Vagina (tissue), 2 donors: ENCODE measurements at regions not wholly inside any gene's neighbourhood (a gene's known extent, or its start where the extent isn't known, plus 50 kb on each side); places are given as distances from the start of the nearest gene placed in this dataset.

Experiments used
- DNase-seq, 2 donors: peaks; one replicate each; pipeline ENCODE4 v3.0.0-alpha.2; 2017; ENCODE audit errors: extremely low spot score in 2 of 2
- H3K27ac ChIP-seq: fragments of 200-600 bp; sonication (generic); one replicate; pipeline ENCODE4 v1.5.1; 2019
- H3K27me3 ChIP-seq: fragments of 200-600 bp; sonication (generic); one replicate; pipeline ENCODE4 v1.5.1; 2019
- H3K36me3 ChIP-seq, 2 donors: fragments of 200-600 bp; sonication (generic); one replicate each; pipeline ENCODE4 v1.5.1; 2017 to 2019
- H3K4me1 ChIP-seq: fragments of 200-600 bp; sonication (generic); one replicate; pipeline ENCODE4 v1.5.1; 2019
- H3K4me3 ChIP-seq, 2 donors: fragments of 200-600 bp; sonication (generic); 1 replicate in 1 of 2; 2 replicates in 1 of 2; pipeline ENCODE4 v1.5.1; 2016 to 2019
- H3K9me3 ChIP-seq: fragments of 200-600 bp; sonication (generic); one replicate; pipeline ENCODE4 v1.5.1; 2019
- CTCF ChIP-seq, 3 experiments: fragments of 450-650 bp in 2 of 3; fragments of 200-600 bp in 1 of 3; sonication (generic) in 1 of 3; IDR thresholded peaks; one replicate each; pipeline ENCODE4 v1.5.1; 2017 to 2019; ENCODE audit warnings: antibody characterized with exemption in 3 of 3, mild to moderate bottlenecking in 2 of 3, moderate library complexity in 2 of 3
- POLR2A ChIP-seq, 2 donors: fragments of 450-650 bp; IDR thresholded peaks; one replicate each; pipeline ENCODE4 v1.6.1; 2017; ENCODE audit warnings: antibody characterized with exemption in 2 of 2, mild to moderate bottlenecking in 2 of 2, moderate library complexity in 2 of 2
- POLR2AphosphoS5 ChIP-seq, 2 donors: sonication (generic); formaldehyde crosslinking; IDR thresholded peaks; one replicate each; pipeline ENCODE4 v1.9.0; 2017; ENCODE audit warnings: antibody characterized with exemption in 2 of 2, mild to moderate bottlenecking in 2 of 2, low read depth in 1 of 2; ENCODE audit not compliant: insufficient read depth in 1 of 2
- intact Hi-C: fragments of 100-400 bp; cut with DNase I; formaldehyde crosslinking; loops from one replicate; pipeline ENCODE4 v1.15.1; 2023

- Histone ChIP-seq H3K36me3 (no peaks in the 10 kb centered on the region), H3K4me3 (no peak overlapping the region), H3K27me3 (no peaks in the 10 kb centered on the region), H3K27ac (peak overlapping the region; percentile 96), H3K9me3 (no peaks in the 10 kb centered on the region), H3K4me1 (peaks cover 59% of the 10 kb centered on the region)
- TF ChIP-seq POLR2A (IDR thresholded peaks at IDR 0.05) (no peak), CTCF (IDR thresholded peaks at IDR 0.05) (no peak), POLR2AphosphoS5 (IDR thresholded peaks at IDR 0.05; ENCODE audit: insufficient read depth in 1 of 2, low read depth in 1 of 2) (no peak)
- intact Hi-C loops: no loop called here
- DNase-seq: peak in 1 of 2 donors; percentile 81
These were observed 145.4 kb upstream of the IER5L start for GRCh38 chr9:129323376-129323998.

- Histone ChIP-seq H3K9me3 (no peaks in the 10 kb centered on the region), H3K27ac (peak overlapping the region; percentile 96), H3K4me1 (peaks cover 63% of the 10 kb centered on the region), H3K36me3 (no peaks in the 10 kb centered on the region), H3K4me3 (no peak overlapping the region), H3K27me3 (no peaks in the 10 kb centered on the region)
- intact Hi-C loops: no loop called here
- DNase-seq: peak in 1 of 2 donors; percentile 81
- TF ChIP-seq POLR2AphosphoS5 (IDR thresholded peaks at IDR 0.05; ENCODE audit: insufficient read depth in 1 of 2, low read depth in 1 of 2): no peak
- TF ChIP-seq POLR2A (IDR thresholded peaks at IDR 0.05): no peak
- no peak for TF ChIP-seq CTCF (IDR thresholded peaks at IDR 0.05)
These were observed 144.7 kb upstream of the IER5L start for GRCh38 chr9:129322641-129323375.

- Histone ChIP-seq H3K9me3 (no peaks in the 10 kb centered on the region), H3K4me1 (peaks cover 70% of the 10 kb centered on the region), H3K4me3 (peak overlapping the region; percentile 48 to 53), H3K27me3 (no peaks in the 10 kb centered on the region), H3K27ac (peak overlapping the region; percentile 96), H3K36me3 (no peaks in the 10 kb centered on the region)
- no peak for TF ChIP-seq CTCF (IDR thresholded peaks at IDR 0.05)
- no peak for TF ChIP-seq POLR2A (IDR thresholded peaks at IDR 0.05)
- TF ChIP-seq POLR2AphosphoS5 (IDR thresholded peaks at IDR 0.05; ENCODE audit: insufficient read depth in 1 of 2, low read depth in 1 of 2): no peak
- DNase-seq: peak in 1 of 2 donors; percentile 83
- intact Hi-C loops: no loop called here
These were observed 144.1 kb upstream of the IER5L start for GRCh38 chr9:129322022-129322621.

- H3K4me1 ChIP-seq: peaks cover 77% of the 10 kb centered on the region
- peak overlapping the region; percentile 48 to 53 for H3K4me3 ChIP-seq
- H3K36me3 ChIP-seq: no peaks in the 10 kb centered on the region
- peak in 1 of 2 donors; percentile 86 for DNase-seq
- H3K27me3 ChIP-seq: no peaks in the 10 kb centered on the region
- no peaks in the 10 kb centered on the region for H3K9me3 ChIP-seq
- intact Hi-C loops: no loop called here
- TF ChIP-seq POLR2A (IDR thresholded peaks at IDR 0.05) (no peak), POLR2AphosphoS5 (IDR thresholded peaks at IDR 0.05; ENCODE audit: insufficient read depth in 1 of 2, low read depth in 1 of 2) (no peak), CTCF (IDR thresholded peaks at IDR 0.05) (no peak)
- peak overlapping the region; percentile 96 for H3K27ac ChIP-seq
These were observed 143.4 kb upstream of the IER5L start for GRCh38 chr9:129321286-129322021.
